ENCODE measurements at regions not wholly inside any gene's neighbourhood (a gene's known extent, or its start where the extent isn't known, plus 50 kb on each side); places are given as distances from the start of the nearest gene placed in this dataset.

DNA sequence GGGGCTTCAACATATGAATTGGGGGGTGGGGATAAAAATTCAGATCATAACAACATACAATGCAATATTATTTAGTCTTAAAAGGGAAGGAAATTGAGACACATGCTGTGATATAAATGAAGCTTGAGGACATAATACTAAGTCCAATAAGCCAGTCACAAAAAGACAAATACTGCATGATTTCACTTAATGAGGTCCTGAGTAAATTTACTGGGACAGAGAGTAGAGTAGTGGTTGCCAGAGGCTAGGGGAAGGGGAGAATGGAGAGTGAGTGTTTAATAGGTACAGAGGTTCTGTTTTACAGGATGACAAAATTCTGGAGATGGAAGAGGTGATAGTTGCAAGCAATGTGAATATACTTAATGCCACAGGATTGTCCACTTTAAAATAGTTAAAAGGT is 89.2 kb upstream of the RAPGEF2 start:
- Histone ChIP-seq H3K4me3 (replicated peaks in 1 of 3; ENCODE audit: low read depth in 2 of 3, low read length in 3 of 3) (no peak overlapping the region), H3K9ac (ENCODE audit: insufficient read depth, low read length, poor library complexity, severe bottlenecking) (no peak overlapping the region), H3K4me2 (replicated peaks; ENCODE audit: extremely low read depth, low read length, poor library complexity, severe bottlenecking) (no peak overlapping the region), H3K4me1 (ENCODE audit: control insufficient read depth in 1 of 2, insufficient read depth in 2 of 2, low read length in 2 of 2) (no peaks in the 10 kb centered on the region), H3K36me3 (replicated peaks in 1 of 2; ENCODE audit: control insufficient read depth in 1 of 2, insufficient read depth in 2 of 2, low read length in 2 of 2) (no peaks in the 10 kb centered on the region), H4K20me1 (ENCODE audit: insufficient read depth, low read length) (no peaks in the 10 kb centered on the region), H2AFZ (ENCODE audit: insufficient read depth, low read depth, low read length, poor library complexity, severe bottlenecking) (no peak overlapping the region), H3K27ac (ENCODE audit: low read depth in 1 of 2, low read length in 2 of 2) (no peak overlapping the region), H3K27me3 (ENCODE audit: control insufficient read depth in 2 of 2, insufficient read depth in 2 of 2, low read length in 2 of 2) (no peaks in the 10 kb centered on the region), H3K9me3 (replicated peaks in 1 of 2; ENCODE audit: control insufficient read depth in 1 of 2, insufficient read depth in 1 of 2, low read length in 2 of 2) (no peaks in the 10 kb centered on the region), H3K79me2 (ENCODE audit: insufficient read depth, low read length) (no peaks in the 10 kb centered on the region)
- intact Hi-C loops (cut with micrococcal nuclease), result no loop called here
- peaks cover 0 to 1% (median 0%) of the 10 kb centered on the region in 7 donors for H3K9me3 Mint-ChIP-seq
- H3K36me3 Mint-ChIP-seq, result no peaks in the 10 kb centered on the region
- H3K27me3 Mint-ChIP-seq (ENCODE audit: low read depth in 3 of 3), result no peaks in the 10 kb centered on the region
- DNase-seq, result no peak
- H3K4me1 Mint-ChIP-seq, result no peaks in the 10 kb centered on the region
- H3K4me3 Mint-ChIP-seq, result no peak overlapping the region
- H3K27ac Mint-ChIP-seq, result no peak overlapping the region
- TF ChIP-seq CTCF (IDR thresholded peaks at IDR 0.05), result no peak

GRCh38 chr4:159014859-159015258 is 88.0 kb upstream of the RAPGEF2 start:
- Histone ChIP-seq H3K79me2 (ENCODE audit: insufficient read depth, low read length) (no peaks in the 10 kb centered on the region), H3K9ac (ENCODE audit: insufficient read depth, low read length, poor library complexity, severe bottlenecking) (no peak overlapping the region), H3K36me3 (replicated peaks in 1 of 2; ENCODE audit: control insufficient read depth in 1 of 2, insufficient read depth in 2 of 2, low read length in 2 of 2) (no peaks in the 10 kb centered on the region), H4K20me1 (ENCODE audit: insufficient read depth, low read length) (no peaks in the 10 kb centered on the region), H3K27ac (ENCODE audit: low read depth in 1 of 2, low read length in 2 of 2) (no peak overlapping the region), H3K4me1 (ENCODE audit: control insufficient read depth in 1 of 2, insufficient read depth in 2 of 2, low read length in 2 of 2) (no peaks in the 10 kb centered on the region), H3K27me3 (ENCODE audit: control insufficient read depth in 2 of 2, insufficient read depth in 2 of 2, low read length in 2 of 2) (no peaks in the 10 kb centered on the region), H3K4me3 (replicated peaks in 1 of 3; ENCODE audit: low read depth in 2 of 3, low read length in 3 of 3) (no peak overlapping the region), H3K4me2 (replicated peaks; ENCODE audit: extremely low read depth, low read length, poor library complexity, severe bottlenecking) (no peak overlapping the region), H3K9me3 (replicated peaks in 1 of 2; ENCODE audit: control insufficient read depth in 1 of 2, insufficient read depth in 1 of 2, low read length in 2 of 2) (no peaks in the 10 kb centered on the region), H2AFZ (ENCODE audit: insufficient read depth, low read depth, low read length, poor library complexity, severe bottlenecking) (no peak overlapping the region)
- Mint-ChIP-seq H3K4me3 (no peak overlapping the region), H3K9me3 (peaks cover 0 to 4% (median 0%) of the 10 kb centered on the region in 7 donors), H3K27me3 (ENCODE audit: low read depth in 3 of 3) (no peaks in the 10 kb centered on the region), H3K36me3 (no peaks in the 10 kb centered on the region), H3K27ac (no peak overlapping the region), H3K4me1 (no peaks in the 10 kb centered on the region)
- no peak for DNase-seq
- no CpG with 5 or more reads among the region's 4 CpGs for WGBS (ENCODE audit: insufficient coverage)
- intact Hi-C loops (cut with micrococcal nuclease), result no loop called here
- TF ChIP-seq CTCF (IDR thresholded peaks at IDR 0.05), result no peak
